ENCODE measurements at regions not wholly inside any gene's neighbourhood (a gene's known extent, or its start where the extent isn't known, plus 50 kb on each side); places are given as distances from the start of the nearest gene placed in this dataset.

GRCh38 chr13:50474088-50474662 is 369.3 kb downstream of the DLEU7 start:
- Histone ChIP-seq H3K36me3 (no peaks in the 10 kb centered on the region), H3K27me3 (no peaks in the 10 kb centered on the region), H3K27ac (no peak overlapping the region), H3K4me1 (no peaks in the 10 kb centered on the region), H3K9me3 (no peaks in the 10 kb centered on the region), H3K4me3 (no peak overlapping the region)
- DNase-seq (no peak), ATAC-seq (no peak)
- 87% methylated on average over 2 of the region's 2 CpGs for WGBS (ENCODE audit: insufficient coverage, low coverage, low lambda C conversion rate, missing lambda C conversion rate)
- no peak for TF ChIP-seq POLR2A (IDR thresholded peaks at IDR 0.05)
- TF ChIP-seq, protein P1, sequence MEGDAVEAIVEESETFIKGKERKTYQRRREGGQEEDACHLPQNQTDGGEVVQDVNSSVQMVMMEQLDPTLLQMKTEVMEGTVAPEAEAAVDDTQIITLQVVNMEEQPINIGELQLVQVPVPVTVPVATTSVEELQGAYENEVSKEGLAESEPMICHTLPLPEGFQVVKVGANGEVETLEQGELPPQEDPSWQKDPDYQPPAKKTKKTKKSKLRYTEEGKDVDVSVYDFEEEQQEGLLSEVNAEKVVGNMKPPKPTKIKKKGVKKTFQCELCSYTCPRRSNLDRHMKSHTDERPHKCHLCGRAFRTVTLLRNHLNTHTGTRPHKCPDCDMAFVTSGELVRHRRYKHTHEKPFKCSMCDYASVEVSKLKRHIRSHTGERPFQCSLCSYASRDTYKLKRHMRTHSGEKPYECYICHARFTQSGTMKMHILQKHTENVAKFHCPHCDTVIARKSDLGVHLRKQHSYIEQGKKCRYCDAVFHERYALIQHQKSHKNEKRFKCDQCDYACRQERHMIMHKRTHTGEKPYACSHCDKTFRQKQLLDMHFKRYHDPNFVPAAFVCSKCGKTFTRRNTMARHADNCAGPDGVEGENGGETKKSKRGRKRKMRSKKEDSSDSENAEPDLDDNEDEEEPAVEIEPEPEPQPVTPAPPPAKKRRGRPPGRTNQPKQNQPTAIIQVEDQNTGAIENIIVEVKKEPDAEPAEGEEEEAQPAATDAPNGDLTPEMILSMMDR (IDR thresholded peaks at IDR 0.05) = no peak
- intact Hi-C loops (cut with DNase I) = no loop called here

DNA sequence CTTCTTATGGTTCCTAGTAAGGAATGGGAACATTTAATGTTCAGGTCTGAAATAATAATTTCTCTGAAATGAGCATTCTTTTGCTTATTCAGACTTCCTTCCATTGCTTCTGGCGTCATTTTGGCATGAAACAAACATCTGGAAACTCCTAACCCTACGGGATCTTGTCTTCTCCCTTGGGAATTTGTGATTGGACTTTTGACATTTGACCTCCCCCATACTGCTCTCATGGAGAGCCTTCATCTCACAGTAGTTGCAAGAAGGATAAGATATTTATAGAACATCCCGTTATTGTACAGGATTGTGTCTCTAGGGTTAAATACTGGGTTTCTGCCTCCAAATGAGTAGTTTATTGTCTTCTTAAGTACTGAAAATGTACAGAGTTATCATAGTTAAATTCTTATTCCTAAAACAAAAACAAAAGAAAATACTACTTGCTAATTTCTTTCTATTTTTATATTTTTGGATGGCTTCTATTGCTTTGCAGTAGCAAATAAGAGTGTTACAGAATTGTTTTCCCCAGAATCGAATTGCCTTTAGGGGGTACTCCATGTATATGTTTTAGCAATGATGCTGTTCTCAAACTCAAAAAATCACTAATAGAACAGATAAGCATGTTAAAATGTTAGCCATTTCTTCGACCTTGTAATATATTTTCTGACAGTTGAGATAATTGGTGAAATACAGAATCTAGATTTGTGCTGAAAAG is 366.8 kb downstream of the DLEU7 start:
- no peak overlapping the region for H3K27ac ChIP-seq
- TF ChIP-seq, protein P1 (IDR thresholded peaks at IDR 0.05) = no peak
- no peak for TF ChIP-seq POLR2A (IDR thresholded peaks at IDR 0.05)
- H3K27me3 ChIP-seq = no peaks in the 10 kb centered on the region
- H3K9me3 ChIP-seq = no peaks in the 10 kb centered on the region
- WGBS (ENCODE audit: insufficient coverage, low coverage, low lambda C conversion rate, missing lambda C conversion rate) = 51% methylated on average over 5 of the region's 5 CpGs
- intact Hi-C loops (cut with DNase I) = no loop called here
- H3K4me3 ChIP-seq = no peak overlapping the region
- no peak for ATAC-seq
- no peaks in the 10 kb centered on the region for H3K36me3 ChIP-seq
- no peak for DNase-seq
- no peaks in the 10 kb centered on the region for H3K4me1 ChIP-seq

- ATAC-seq = no peak
- H3K9me3 ChIP-seq = no peaks in the 10 kb centered on the region
- DNase-seq = no peak
- H3K4me3 ChIP-seq = no peak overlapping the region
- H3K27ac ChIP-seq = no peak overlapping the region
- TF ChIP-seq, protein P1 (IDR thresholded peaks at IDR 0.05) = no peak
- no peak for TF ChIP-seq POLR2A (IDR thresholded peaks at IDR 0.05)
- no peaks in the 10 kb centered on the region for H3K4me1 ChIP-seq
- no peaks in the 10 kb centered on the region for H3K36me3 ChIP-seq
- intact Hi-C loops (cut with DNase I) = no loop called here
- no peaks in the 10 kb centered on the region for H3K27me3 ChIP-seq
Observed at GRCh38 chr13:50481936-50482335, 361.6 kb downstream of the DLEU7 start.

GRCh38 chr13:50483416-50483815 is 360.1 kb downstream of the DLEU7 start:
- intact Hi-C loops (cut with DNase I) = no loop called here
- H3K36me3 ChIP-seq = no peaks in the 10 kb centered on the region
- no peak for ATAC-seq

More at GRCh38 chr13:50483416-50483815, 360.1 kb downstream of the DLEU7 start:
- no peaks in the 10 kb centered on the region for H3K27me3 ChIP-seq
- no peak overlapping the region for H3K4me3 ChIP-seq
- TF ChIP-seq, protein P1 (IDR thresholded peaks at IDR 0.05) = no peak
- no peak for TF ChIP-seq POLR2A (IDR thresholded peaks at IDR 0.05)
- WGBS (ENCODE audit: insufficient coverage, low coverage, low lambda C conversion rate, missing lambda C conversion rate) = 50% methylated on average over 3 of the region's 3 CpGs
- no peaks in the 10 kb centered on the region for H3K4me1 ChIP-seq
- DNase-seq = no peak
- no peak overlapping the region for H3K27ac ChIP-seq
- no peaks in the 10 kb centered on the region for H3K9me3 ChIP-seq
